Lower leg skin (tissue), 4 donors: ENCODE measurements at regions not wholly inside any gene's neighbourhood (a gene's known extent, or its start where the extent isn't known, plus 50 kb on each side); places are given as distances from the start of the nearest gene placed in this dataset.

Source experiments
- DNase-seq, 2 donors: peaks; one replicate each; pipeline ENCODE4 v3.0.0-alpha.2; 2019; ENCODE audit warnings: low spot score in 2 of 2
- H3K4me3 ChIP-seq: fragments of 200-600 bp; sonication (generic); 2 replicates; pipeline ENCODE4 v1.5.1; 2017; ENCODE audit warnings: mild to moderate bottlenecking, low read depth; ENCODE audit not compliant: poor library complexity, severe bottlenecking
- POLR2A ChIP-seq, 2 donors: fragments of 450-650 bp; IDR thresholded peaks; one replicate each; pipeline ENCODE4 v1.6.1; 2016 to 2017; ENCODE audit warnings: antibody characterized with exemption in 2 of 2, mild to moderate bottlenecking in 1 of 2, moderate library complexity in 1 of 2
- WGBS, 2 donors: methylation state at CpG; one replicate each; pipeline ENCODE4 v1.1.5; 2018; 5-methylcytosine and 5-hydroxymethylcytosine counted together
- intact Hi-C: fragments of 100-400 bp; cut with DNase I; formaldehyde crosslinking; loops from one replicate; pipeline ENCODE4 v1.15.0; 2023; ENCODE audit warnings: low total_unique reads
- TF ChIP-seq, protein P1 (sequence below), 3 donors: fragments of 450-650 bp; IDR thresholded peaks; one replicate each; pipeline ENCODE4 v1.5.1; 2016; ENCODE audit warnings: antibody characterized with exemption in 3 of 3, mild to moderate bottlenecking in 3 of 3, moderate library complexity in 2 of 3

DNA sequence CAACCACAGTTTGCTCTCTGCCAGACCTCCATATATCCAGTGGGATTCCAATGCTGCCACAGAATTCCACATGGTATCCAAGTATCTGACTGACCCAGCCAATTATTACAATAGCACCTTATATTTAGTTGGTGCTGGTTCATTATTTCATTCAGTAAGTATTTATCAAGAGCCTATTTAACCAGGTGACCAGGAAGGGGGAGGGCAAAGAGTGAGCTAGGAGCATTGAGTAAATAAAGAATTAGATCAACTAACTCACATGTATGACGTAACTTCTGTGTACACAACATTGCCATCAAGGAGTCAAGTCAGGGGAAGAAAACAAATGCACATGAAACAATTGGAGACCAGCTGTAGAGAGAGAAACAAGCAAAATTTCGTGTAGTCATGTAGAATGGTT, 207.1 kb upstream of the PAPPA start:
- intact Hi-C loops: no loop called here
- 59 to 67% methylated on average over 2 of the region's 2 CpGs for WGBS, 2 donors
- H3K4me3 ChIP-seq: no peak overlapping the region
- no peak for DNase-seq
- TF ChIP-seq POLR2A (IDR thresholded peaks at IDR 0.05): no peak
- TF ChIP-seq, protein P1, sequence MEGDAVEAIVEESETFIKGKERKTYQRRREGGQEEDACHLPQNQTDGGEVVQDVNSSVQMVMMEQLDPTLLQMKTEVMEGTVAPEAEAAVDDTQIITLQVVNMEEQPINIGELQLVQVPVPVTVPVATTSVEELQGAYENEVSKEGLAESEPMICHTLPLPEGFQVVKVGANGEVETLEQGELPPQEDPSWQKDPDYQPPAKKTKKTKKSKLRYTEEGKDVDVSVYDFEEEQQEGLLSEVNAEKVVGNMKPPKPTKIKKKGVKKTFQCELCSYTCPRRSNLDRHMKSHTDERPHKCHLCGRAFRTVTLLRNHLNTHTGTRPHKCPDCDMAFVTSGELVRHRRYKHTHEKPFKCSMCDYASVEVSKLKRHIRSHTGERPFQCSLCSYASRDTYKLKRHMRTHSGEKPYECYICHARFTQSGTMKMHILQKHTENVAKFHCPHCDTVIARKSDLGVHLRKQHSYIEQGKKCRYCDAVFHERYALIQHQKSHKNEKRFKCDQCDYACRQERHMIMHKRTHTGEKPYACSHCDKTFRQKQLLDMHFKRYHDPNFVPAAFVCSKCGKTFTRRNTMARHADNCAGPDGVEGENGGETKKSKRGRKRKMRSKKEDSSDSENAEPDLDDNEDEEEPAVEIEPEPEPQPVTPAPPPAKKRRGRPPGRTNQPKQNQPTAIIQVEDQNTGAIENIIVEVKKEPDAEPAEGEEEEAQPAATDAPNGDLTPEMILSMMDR (IDR thresholded peaks at IDR 0.05): no peak

DNA sequence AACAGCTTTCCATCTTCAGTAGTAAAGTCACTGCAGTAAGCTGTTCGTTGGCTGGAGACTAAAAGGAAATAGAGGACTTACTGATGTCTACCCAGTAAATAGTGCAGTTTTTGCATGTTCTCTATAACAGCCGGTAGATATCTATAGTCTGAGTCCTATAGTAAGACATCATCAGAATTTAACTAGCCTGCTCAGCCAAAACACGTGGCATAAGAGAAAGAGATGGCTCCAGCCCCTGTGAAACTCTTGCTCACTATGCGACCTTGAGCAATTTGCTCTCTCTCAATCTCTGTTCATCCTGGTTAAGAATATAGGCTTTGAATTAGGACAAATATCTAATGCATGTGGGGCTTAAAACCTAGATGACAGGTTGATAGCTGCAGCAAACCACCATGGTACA, 201.6 kb upstream of the PAPPA start:
- TF ChIP-seq, protein P1 (IDR thresholded peaks at IDR 0.05): no peak
- TF ChIP-seq POLR2A (IDR thresholded peaks at IDR 0.05): no peak
- no peak for DNase-seq
- WGBS, 2 donors: 75 to 79% methylated on average over 4 of the region's 4 CpGs
- intact Hi-C loops: no loop called here
- H3K4me3 ChIP-seq: no peak overlapping the region

DNA sequence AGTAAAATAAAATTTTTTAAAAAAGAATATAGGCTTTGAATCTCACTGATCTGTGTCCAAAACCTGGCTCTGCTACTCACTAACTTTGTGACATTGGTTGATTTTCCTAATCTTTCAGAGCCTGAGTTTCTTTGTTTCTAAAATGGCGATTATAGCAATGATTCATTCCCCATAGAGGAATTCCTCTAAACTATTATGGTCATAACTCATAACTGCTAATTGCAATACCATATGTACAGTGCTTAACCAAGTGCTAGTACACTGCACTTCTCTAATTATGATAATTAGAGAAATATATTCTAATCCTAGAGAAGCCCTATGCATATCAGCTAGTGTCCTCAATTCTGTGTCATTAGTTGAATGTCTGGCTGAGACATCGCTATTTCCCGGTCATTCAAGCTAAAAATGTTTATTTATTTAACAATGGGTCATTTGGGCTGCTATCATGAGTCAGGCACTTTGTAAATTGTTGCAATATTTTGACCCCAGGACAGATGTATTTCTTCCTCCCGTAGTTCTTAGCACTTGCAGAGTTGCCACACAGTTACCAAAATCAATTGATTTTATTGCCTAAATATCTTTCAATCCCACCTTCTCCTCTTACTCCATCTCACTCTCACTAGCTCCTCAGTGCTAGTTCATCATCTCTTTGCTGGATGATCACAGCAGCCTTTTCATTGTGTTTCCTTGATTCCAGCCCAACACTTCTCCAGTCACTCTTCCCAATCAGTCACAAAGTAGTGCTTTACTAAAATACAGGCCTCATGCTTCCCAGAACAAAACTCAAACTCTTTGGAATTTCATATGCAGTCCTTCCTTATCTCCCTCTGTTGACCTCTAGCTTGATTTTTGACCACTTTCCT, 200.9 kb upstream of the PAPPA start:
- TF ChIP-seq POLR2A (IDR thresholded peaks at IDR 0.05): no peak
- TF ChIP-seq, protein P1 (IDR thresholded peaks at IDR 0.05): no peak
- 71 to 80% methylated on average over 4 of the region's 4 CpGs for WGBS, 2 donors
- DNase-seq: no peak
- intact Hi-C loops: no loop called here
- H3K4me3 ChIP-seq: no peak overlapping the region

DNA sequence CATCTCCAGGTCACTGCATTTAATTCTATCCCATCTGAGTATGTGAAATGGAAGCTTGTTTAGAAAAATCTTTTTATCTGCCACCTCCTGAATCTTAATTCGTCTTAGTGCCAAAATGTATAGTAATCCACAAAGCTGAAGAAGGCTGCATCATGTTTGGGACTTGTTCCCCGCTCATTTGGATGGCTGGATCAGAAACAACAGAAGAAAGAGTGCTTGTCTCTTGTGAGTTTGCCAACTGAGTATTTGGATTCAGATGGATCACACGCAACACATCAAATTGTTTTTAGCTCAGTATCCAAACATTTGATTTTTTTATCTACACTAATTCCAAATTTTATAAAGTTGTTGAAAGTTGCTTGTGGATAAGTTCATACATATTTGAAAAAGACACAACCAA, 197.2 kb upstream of the PAPPA start:
- TF ChIP-seq, protein P1 (IDR thresholded peaks at IDR 0.05): no peak
- no peak for TF ChIP-seq POLR2A (IDR thresholded peaks at IDR 0.05)
- intact Hi-C loops: no loop called here
- no peak overlapping the region for H3K4me3 ChIP-seq
- no peak for DNase-seq
- 45 to 61% methylated on average over 3 of the region's 3 CpGs for WGBS, 2 donors

DNA sequence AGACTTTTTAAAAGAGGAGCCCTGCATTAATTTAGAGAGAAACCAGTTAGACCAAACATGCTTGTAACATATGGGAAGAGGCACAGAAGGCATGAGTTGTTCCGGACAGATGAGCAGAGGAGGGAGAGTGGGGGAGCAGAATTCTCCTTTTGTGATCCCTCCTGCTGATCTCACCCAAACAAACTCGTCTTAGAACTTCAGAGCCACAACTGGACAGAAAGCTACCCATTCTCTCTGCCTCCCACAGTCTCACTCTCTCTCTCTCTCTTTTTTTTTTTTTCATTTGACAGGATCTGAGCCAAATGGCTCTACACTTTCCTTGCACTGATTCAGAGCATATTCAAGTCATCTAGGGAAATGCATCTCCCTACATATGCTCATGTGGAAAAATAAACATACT, 196.0 kb upstream of the PAPPA start:
- intact Hi-C loops: no loop called here
- no peak overlapping the region for H3K4me3 ChIP-seq
- DNase-seq: no peak
- WGBS, 2 donors: 51 to 53% methylated on average over 2 of the region's 2 CpGs
- no peak for TF ChIP-seq POLR2A (IDR thresholded peaks at IDR 0.05)
- TF ChIP-seq, protein P1 (IDR thresholded peaks at IDR 0.05): no peak
